Myocyte (in vitro differentiated cells): ENCODE measurements at regions not wholly inside any gene's neighbourhood (a gene's known extent, or its start where the extent isn't known, plus 50 kb on each side); places are given as distances from the start of the nearest gene placed in this dataset.

Source experiments
- DNase-seq: peaks from one replicate; pipeline ENCODE4 v3.0.0-alpha.2; 2012; ENCODE audit warnings: low read depth

GRCh38 chr3:106673926-106674569, 703.2 kb upstream of the CCDC54 start:
- DNase-seq: no peak

- DNase-seq: no peak
These were observed 701.8 kb upstream of the CCDC54 start for GRCh38 chr3:106675451-106675850.

- no peak for DNase-seq
These were observed 698.4 kb upstream of the CCDC54 start for GRCh38 chr3:106678657-106679390.

DNA sequence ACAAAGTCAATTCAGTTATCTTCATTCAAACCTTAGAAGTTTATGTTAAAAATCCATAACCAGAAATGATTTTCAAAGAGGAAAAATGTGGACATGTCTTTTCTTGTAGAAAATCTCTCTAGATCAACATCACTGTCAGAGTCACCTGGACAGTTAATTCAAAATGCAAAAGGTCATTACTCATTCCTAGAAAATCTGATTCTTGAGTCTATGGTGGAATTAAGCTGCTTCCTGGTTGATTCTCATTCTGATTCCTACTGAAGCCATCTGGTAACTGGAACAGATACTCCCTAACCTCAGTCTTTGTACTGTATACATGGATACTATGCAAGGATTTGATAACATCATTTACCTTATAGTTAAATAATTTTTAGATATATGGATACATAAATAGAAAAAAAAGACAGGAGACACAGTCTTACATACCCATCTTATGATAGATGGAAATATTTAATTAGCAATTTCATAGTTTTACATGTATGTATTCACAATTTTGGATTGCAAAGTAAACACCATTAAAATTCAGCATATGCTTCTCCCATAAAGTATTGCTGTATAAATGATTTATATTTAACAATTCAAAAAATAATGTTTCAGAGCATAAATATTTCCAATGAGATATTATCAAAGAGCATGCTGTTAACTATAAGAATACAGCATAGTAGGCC, 693.2 kb upstream of the CCDC54 start:
- no peak for DNase-seq

DNA sequence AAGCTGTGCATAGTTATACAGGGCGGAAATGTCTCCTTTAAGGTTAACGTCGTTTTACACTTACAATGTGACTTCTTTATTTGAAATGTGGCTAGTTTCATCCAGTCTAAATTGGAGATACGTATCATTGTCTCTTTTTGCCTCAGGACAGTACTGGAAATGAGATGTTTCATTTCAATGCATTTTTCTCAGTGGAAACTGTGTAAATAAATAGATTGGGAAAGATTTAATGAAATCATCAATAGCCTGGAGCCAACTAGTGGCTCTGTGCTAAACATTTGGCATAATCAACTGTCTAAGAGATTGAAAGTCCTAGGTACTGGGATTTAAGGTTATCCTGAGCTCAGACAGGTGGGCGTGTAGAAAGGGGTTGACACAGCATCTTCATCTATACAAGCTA, 691.5 kb upstream of the CCDC54 start:
- DNase-seq: no peak

DNA sequence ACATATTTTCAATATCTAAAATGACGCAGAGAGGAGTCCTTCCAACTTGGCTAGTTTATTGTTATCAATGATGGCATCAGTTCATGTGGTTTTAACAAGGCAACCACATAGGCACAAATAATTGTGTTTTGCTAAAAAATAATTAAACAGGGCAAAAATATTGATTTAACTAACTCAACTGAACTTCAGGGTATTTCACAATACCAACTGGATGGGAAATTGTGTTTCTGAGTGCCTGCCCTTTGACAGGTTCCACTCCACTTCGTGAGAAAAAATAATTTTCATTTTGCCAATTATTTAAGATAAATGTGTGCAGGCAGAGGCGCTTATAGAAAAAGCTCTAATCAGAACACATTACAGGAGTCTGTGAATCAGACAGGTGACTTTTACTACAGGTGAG, 689.3 kb upstream of the CCDC54 start:
- DNase-seq: no peak

DNA sequence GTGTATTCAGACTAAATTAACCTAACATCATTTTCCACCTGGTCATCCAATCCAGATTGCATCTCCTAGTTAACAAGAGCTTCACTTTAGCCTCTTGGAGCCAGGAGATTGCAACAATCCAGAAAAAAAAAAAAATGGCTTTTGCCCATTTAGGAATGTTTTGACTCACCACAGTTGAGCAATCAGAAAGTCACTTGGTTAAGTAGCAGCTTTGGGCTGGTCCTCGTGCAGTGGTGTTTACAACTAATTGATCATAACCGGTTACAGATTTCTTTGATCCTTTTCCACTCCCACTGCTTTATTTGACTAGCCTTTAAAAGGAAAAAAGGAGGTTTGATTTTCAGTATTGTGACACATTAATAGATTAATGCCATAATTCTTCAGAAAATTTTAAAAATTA, 688.8 kb upstream of the CCDC54 start:
- DNase-seq: peak; percentile 56

DNA sequence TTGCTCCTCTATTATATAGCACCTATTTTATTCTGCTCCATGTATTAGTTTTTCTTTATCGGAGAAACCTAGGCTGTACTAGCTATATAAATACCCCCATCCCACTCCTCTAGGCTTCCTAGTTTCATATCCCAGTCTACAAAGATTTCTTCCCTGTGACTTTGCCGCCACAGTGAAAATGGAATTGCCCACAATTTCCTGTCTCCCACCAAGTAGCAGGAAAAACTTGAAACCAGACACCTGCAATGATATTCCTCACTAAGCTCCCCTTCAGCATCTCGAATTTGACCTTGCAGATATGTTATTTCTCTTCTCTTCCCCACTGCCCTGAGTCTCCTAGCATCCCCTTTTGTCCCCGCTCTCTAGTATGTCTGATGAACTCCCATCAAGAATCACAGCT, 685.8 kb upstream of the CCDC54 start:
- no peak for DNase-seq

DNA sequence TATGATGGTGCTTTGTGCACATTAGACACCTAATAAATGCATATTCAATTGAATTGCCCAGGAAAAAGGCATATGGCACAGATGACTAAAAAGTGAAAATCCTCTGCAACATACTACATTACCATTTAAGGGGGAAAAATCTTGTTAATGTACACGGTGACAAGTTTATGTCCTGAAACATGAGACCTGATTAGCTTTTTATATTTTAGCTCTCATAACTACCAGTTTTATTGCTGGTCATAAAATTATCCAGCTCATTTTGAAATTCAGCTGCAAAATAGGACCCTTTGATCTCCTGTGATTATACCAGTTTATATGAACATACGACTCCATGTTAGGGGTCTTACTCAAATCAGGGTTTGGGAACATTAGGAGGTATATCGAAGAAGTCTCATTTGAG, 684.6 kb upstream of the CCDC54 start:
- no peak for DNase-seq

GRCh38 chr3:106699122-106699521, 678.1 kb upstream of the CCDC54 start:
- DNase-seq: no peak

- DNase-seq: no peak
These were observed 676.3 kb upstream of the CCDC54 start for GRCh38 chr3:106700981-106701380.

DNA sequence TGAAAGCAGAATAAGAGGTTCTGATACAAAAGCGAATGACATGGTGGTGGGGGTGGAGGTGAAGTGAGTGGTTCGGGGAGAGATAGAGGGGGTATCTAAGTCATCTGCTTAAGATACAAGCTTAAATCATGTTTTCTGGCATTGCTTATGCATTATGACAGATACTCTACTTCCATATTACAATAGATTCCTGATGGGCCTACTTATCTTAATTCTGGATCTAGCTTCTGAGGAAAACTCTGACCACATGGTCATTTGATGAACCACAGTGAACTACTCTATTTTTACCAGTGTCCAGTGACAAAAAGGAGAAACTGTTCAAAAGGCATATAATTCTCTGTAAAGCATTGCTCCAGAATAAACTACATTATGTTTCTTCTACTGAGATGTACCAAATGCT, 673.7 kb upstream of the CCDC54 start:
- DNase-seq: no peak

GRCh38 chr3:106707347-106707746, 669.9 kb upstream of the CCDC54 start:
- DNase-seq: no peak

- DNase-seq: no peak
These were observed 666.6 kb upstream of the CCDC54 start for GRCh38 chr3:106710596-106710995.

- DNase-seq: peak; percentile 58
These were observed 665.6 kb upstream of the CCDC54 start for GRCh38 chr3:106711650-106712049.

- DNase-seq: no peak
These were observed 662.8 kb upstream of the CCDC54 start for GRCh38 chr3:106714400-106714799.

- DNase-seq: no peak
These were observed 662.0 kb upstream of the CCDC54 start for GRCh38 chr3:106715286-106715685.

DNA sequence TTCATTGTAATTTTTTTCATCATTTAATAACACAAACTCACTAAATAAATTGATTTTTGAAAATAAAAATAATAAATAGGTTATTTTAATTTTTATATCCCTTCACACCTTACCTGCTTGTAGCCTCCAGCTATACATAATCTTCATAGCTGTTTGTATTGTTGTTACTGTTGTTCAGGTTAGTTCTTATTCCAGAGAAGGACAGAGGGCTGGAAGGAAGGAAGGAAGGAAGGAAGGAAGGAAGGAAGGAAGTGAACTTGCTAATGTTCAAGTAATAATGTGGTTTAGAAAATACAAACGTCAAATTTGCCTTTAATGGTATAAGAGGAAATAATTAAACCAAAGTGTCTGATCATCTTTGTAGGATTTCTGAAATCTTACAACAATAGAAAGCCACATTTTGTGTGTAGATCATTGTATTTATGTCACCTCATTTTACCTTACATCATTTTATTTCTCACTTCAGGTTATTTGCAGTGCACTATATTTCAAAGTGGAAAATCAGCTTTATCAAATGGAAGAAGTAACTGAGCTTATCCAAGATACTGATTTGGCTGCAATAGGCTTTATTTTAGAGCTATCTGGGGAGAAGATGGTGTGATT, 660.0 kb upstream of the CCDC54 start:
- no peak for DNase-seq

GRCh38 chr3:106719077-106719476, 658.2 kb upstream of the CCDC54 start:
- DNase-seq: no peak

DNA sequence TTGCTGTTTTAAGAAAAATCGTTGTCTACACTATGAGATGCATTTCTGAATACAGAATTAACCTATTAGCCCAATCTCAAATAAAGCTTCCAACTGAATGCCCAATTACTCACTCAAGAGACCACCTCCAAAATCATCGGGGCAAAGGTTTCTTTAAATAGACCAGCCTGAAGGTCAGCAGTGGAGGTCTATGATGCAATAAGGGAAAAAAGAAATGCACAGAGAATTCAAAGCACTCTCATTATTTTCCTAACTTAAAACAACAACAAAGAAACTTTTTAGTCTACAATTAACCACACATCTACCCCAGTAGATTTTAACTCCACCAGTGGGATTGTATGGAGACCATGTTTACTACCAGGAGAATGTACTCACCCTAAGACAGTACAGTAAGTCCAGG, 657.7 kb upstream of the CCDC54 start:
- DNase-seq: no peak

- no peak for DNase-seq
These were observed 656.7 kb upstream of the CCDC54 start for GRCh38 chr3:106720510-106720909.

DNA sequence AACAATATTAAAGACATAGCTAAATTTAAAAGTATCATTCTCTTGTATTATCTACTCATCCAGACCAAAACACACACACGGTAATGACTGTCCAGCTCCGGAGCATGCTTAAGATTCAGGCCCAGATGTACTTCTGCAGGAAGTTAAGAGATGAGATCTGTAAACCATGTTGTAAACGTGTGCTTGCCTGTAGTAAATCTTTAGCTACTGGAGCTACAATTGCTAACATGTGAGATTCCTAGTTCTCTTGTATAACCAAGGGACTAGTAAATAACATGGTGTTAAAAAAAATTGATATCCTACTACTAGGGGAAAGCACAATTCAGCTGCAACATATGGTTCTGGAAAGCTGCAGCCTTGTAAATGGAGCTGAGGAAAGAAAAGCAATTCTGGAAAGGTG, 651.7 kb upstream of the CCDC54 start:
- no peak for DNase-seq
